ENCODE measurements at regions not wholly inside any gene's neighbourhood (a gene's known extent, or its start where the extent isn't known, plus 50 kb on each side); places are given as distances from the start of the nearest gene placed in this dataset.

- Histone ChIP-seq H3K27ac (ENCODE audit: insufficient read depth, low read depth, low read length) (no peak overlapping the region), H3K36me3 (ENCODE audit: control insufficient read depth in 2 of 2, extremely low read depth in 1 of 2, insufficient read depth in 2 of 2, low read length in 2 of 2) (no peaks in the 10 kb centered on the region), H2AFZ (ENCODE audit: low read depth, low read length) (no peak overlapping the region), H3K4me3 (replicated peaks in 1 of 3; ENCODE audit: insufficient read depth in 1 of 3, low read depth in 1 of 3, low read length in 3 of 3) (no peak overlapping the region), H3K27me3 (ENCODE audit: control insufficient read depth in 2 of 2, insufficient read depth in 2 of 2, low read length in 2 of 2) (no peaks in the 10 kb centered on the region), H3K9me1 (replicated peaks; ENCODE audit: control insufficient read depth, extremely low read depth, insufficient read depth, low read length) (no peaks in the 10 kb centered on the region), H4K20me1 (replicated peaks; ENCODE audit: control insufficient read depth, extremely low read depth, insufficient read depth, low read length) (no peaks in the 10 kb centered on the region), H3K79me2 (ENCODE audit: control insufficient read depth, insufficient read depth, low read length) (no peaks in the 10 kb centered on the region), H3K9ac (replicated peaks; ENCODE audit: extremely low read depth, insufficient read depth, low read length) (no peak overlapping the region), H3K4me1 (ENCODE audit: control insufficient read depth, extremely low read depth, insufficient read depth, low read length) (no peaks in the 10 kb centered on the region), H3K4me2 (ENCODE audit: insufficient read depth, low read length) (no peak overlapping the region), H3K9me3 (replicated peaks; ENCODE audit: control insufficient read depth, insufficient read depth, low read length) (no peaks in the 10 kb centered on the region)
- BruUV-seq (replicated peaks), result no TSS peak
- intact Hi-C loops (cut with micrococcal nuclease) (no loop called here), dilution Hi-C loops (cut with MboI; ENCODE audit: extremely low pct_ligation_motif_present, low sequenced_read_pairs) (no loop called here)
- DNase-seq (ENCODE audit: low read depth, low spot score) (no peak), FAIRE-seq (peak; percentile 42)
- TF ChIP-seq CTCF (IDR thresholded peaks at IDR 0.05; ENCODE audit: extremely low read depth in 1 of 2, insufficient read depth in 1 of 2, low read depth in 1 of 2, low read length in 2 of 2) (no peak), POLR2A (IDR thresholded peaks at IDR 0.05; ENCODE audit: low read depth, low read length) (no peak), MYC (IDR thresholded peaks at IDR 0.05; ENCODE audit: low read depth, low read length) (no peak), FOS (IDR thresholded peaks at IDR 0.05; ENCODE audit: borderline replicate concordance, insufficient read depth, low read length) (no peak), EZH2 (IDR thresholded peaks at IDR 0.05; ENCODE audit: borderline replicate concordance, low read depth, low read length, severe bottlenecking) (no peak), MAX (IDR thresholded peaks at IDR 0.05; ENCODE audit: insufficient read depth, insufficient read length) (no peak), GATA2 (IDR thresholded peaks at IDR 0.05; ENCODE audit: insufficient read depth, insufficient read length, low read depth, low read length) (no peak), POLR2AphosphoS5 (IDR thresholded peaks at IDR 0.05; ENCODE audit: insufficient read depth, low read depth, low read length) (no peak), JUN (IDR thresholded peaks at IDR 0.05; ENCODE audit: borderline replicate concordance, insufficient read depth, insufficient read length, low read depth) (no peak)
- ChIA-PET POLR2A (no interaction called here), CTCF (no interaction called here)
Observed at GRCh38 chr3:90241481-90241880, 1134.1 kb downstream of the EPHA3 start.

All from endothelial cell of umbilical vein (primary cell).